Stimulated activated CD4-positive, alpha-beta T cell treated with anti-CD3 and anti-CD28 coated beads, Interleukin-2, amount 100 ng/mL, for 4 hours (primary cell): ENCODE measurements at regions not wholly inside any gene's neighbourhood (a gene's known extent, or its start where the extent isn't known, plus 50 kb on each side); places are given as distances from the start of the nearest gene placed in this dataset.

Source experiments
- DNase-seq: peaks from one replicate; pipeline ENCODE4 v3.0.0-alpha.2; 2020; ENCODE audit warnings: low read depth

- no peak for DNase-seq
Measured at GRCh38 chr3:28738425-28738824, 389.8 kb upstream of the AZI2 start.

GRCh38 chr3:28739647-28740046 is 391.0 kb upstream of the AZI2 start:
- DNase-seq = no peak

- no peak for DNase-seq
Measured at GRCh38 chr3:28743271-28743670, 394.6 kb upstream of the AZI2 start.

GRCh38 chr3:28743831-28744230 is 395.2 kb upstream of the AZI2 start:
- no peak for DNase-seq

GRCh38 chr3:28745436-28745835 is 396.8 kb upstream of the AZI2 start:
- no peak for DNase-seq

GRCh38 chr3:28745916-28746617 is 397.4 kb upstream of the AZI2 start:
- DNase-seq = no peak

- DNase-seq = no peak
Measured at GRCh38 chr3:28746990-28747389, 398.4 kb upstream of the AZI2 start.

- DNase-seq = no peak
Measured at GRCh38 chr3:28751864-28752263, 403.2 kb upstream of the AZI2 start.

GRCh38 chr3:28752290-28752689 is 403.7 kb upstream of the AZI2 start:
- no peak for DNase-seq

GRCh38 chr3:28756056-28756455 is 407.4 kb upstream of the AZI2 start:
- no peak for DNase-seq

GRCh38 chr3:28758115-28758514 is 409.5 kb upstream of the AZI2 start:
- DNase-seq = no peak

GRCh38 chr3:28761375-28761774 is 412.8 kb upstream of the AZI2 start:
- no peak for DNase-seq

GRCh38 chr3:28765194-28765593 is 416.6 kb upstream of the AZI2 start:
- no peak for DNase-seq

- no peak for DNase-seq
Measured at GRCh38 chr3:28768439-28768838, 419.8 kb upstream of the AZI2 start.

- DNase-seq = no peak
Measured at GRCh38 chr3:28777806-28778475, 429.3 kb upstream of the AZI2 start.

- DNase-seq = no peak
Measured at GRCh38 chr3:28780480-28780879, 431.9 kb upstream of the AZI2 start.

- no peak for DNase-seq
Measured at GRCh38 chr3:28781053-28781452, 432.4 kb upstream of the AZI2 start.

GRCh38 chr3:28786446-28786845 is 437.8 kb upstream of the AZI2 start:
- DNase-seq = no peak

GRCh38 chr3:28788571-28788970 is 439.9 kb upstream of the AZI2 start:
- no peak for DNase-seq

GRCh38 chr3:28791713-28792255 is 443.2 kb upstream of the AZI2 start:
- no peak for DNase-seq

- DNase-seq = no peak
Measured at GRCh38 chr3:28792604-28793003, 444.0 kb upstream of the AZI2 start.

GRCh38 chr3:28799084-28799483 is 450.5 kb upstream of the AZI2 start:
- DNase-seq = no peak

- no peak for DNase-seq
Measured at GRCh38 chr3:28800203-28800602, 451.6 kb upstream of the AZI2 start.

- DNase-seq = no peak
Measured at GRCh38 chr3:28808068-28808467, 459.4 kb upstream of the AZI2 start.
